H9 (cell line): ENCODE measurements at regions not wholly inside any gene's neighbourhood (a gene's known extent, or its start where the extent isn't known, plus 50 kb on each side); places are given as distances from the start of the nearest gene placed in this dataset.

Experiments used
- DNase-seq: peaks from one replicate; pipeline ENCODE4 v3.0.0-alpha.2; 2017
- H2AFZ ChIP-seq: one replicate; pipeline ENCODE4 v1.6.1; 2013; ENCODE audit warnings: mild to moderate bottlenecking, low read length, control low read depth, moderate library complexity
- H2AK5ac ChIP-seq: 2 replicates; pipeline ENCODE4 v1.6.1; 2013; ENCODE audit warnings: low read length, control low read depth, mixed read lengths; ENCODE audit not compliant: insufficient read length
- H2BK120ac ChIP-seq: one replicate; pipeline ENCODE4 v1.6.1; 2013; ENCODE audit warnings: low read depth, mild to moderate bottlenecking, low read length, control low read depth, inconsistent platforms; ENCODE audit not compliant: poor library complexity, severe bottlenecking
- H2BK12ac ChIP-seq: 2 replicates; pipeline ENCODE4 v1.6.1; 2013; ENCODE audit warnings: low read length, control low read depth, mixed read lengths, low read depth; ENCODE audit not compliant: insufficient read length
- H2BK15ac ChIP-seq: 2 replicates; pipeline ENCODE4 v1.6.1; 2013; ENCODE audit warnings: low read depth, low read length, control low read depth
- H2BK20ac ChIP-seq: one replicate; pipeline ENCODE4 v1.6.1; 2013; ENCODE audit warnings: low read depth, mild to moderate bottlenecking, low read length, control low read depth, inconsistent platforms; ENCODE audit not compliant: poor library complexity, severe bottlenecking
- H2BK5ac ChIP-seq: 2 replicates; pipeline ENCODE4 v1.6.1; 2013; ENCODE audit warnings: low read length, control low read depth, mixed read lengths; ENCODE audit not compliant: insufficient read length
- H3K14ac ChIP-seq: 2 replicates; pipeline ENCODE4 v1.6.1; 2013; ENCODE audit warnings: low read length, control low read depth; ENCODE audit not compliant: insufficient read depth
- H3K18ac ChIP-seq: 2 replicates; pipeline ENCODE4 v1.6.1; 2013; ENCODE audit warnings: low read depth, mild to moderate bottlenecking, mixed read lengths, low read length, control low read depth; ENCODE audit not compliant: insufficient read length
- H3K23ac ChIP-seq: 2 replicates; pipeline ENCODE4 v1.6.1; 2013; ENCODE audit warnings: low read length, control low read depth, mixed read lengths, low read depth; ENCODE audit not compliant: insufficient read length
- H3K23me2 ChIP-seq: 2 replicates; pipeline ENCODE4 v1.6.1; 2013; ENCODE audit warnings: low read depth, mild to moderate bottlenecking, mixed read lengths, low read length, control low read depth; ENCODE audit not compliant: insufficient read length, poor library complexity, severe bottlenecking
- H3K27ac ChIP-seq: 2 replicates; pipeline ENCODE4 v1.5.1; 2013; ENCODE audit warnings: low read length, control low read depth, mixed read lengths, low read depth; ENCODE audit not compliant: insufficient read length
- H3K27me3 ChIP-seq: 2 replicates; pipeline ENCODE4 v1.6.1; 2013; ENCODE audit warnings: low read length, control low read depth, inconsistent platforms; ENCODE audit not compliant: insufficient read depth
- H3K4ac ChIP-seq: 2 replicates; pipeline ENCODE4 v1.6.1; 2013; ENCODE audit warnings: low read depth, mild to moderate bottlenecking, control low read depth, inconsistent platforms, low read length, moderate library complexity
- H3K4me1 ChIP-seq: 2 replicates; pipeline ENCODE4 v1.6.1; 2013; ENCODE audit warnings: low read length, control low read depth, inconsistent platforms; ENCODE audit not compliant: insufficient read depth
- H3K4me2 ChIP-seq: 2 replicates; pipeline ENCODE4 v1.6.1; 2013; ENCODE audit warnings: low read length, control low read depth, mixed read lengths; ENCODE audit not compliant: insufficient read length, insufficient read depth
- H3K56ac ChIP-seq: 2 replicates; pipeline ENCODE4 v1.6.1; 2013; ENCODE audit warnings: low read depth, mild to moderate bottlenecking, mixed read lengths, low read length, control low read depth; ENCODE audit not compliant: insufficient read length
- H3K79me1 ChIP-seq: 2 replicates; pipeline ENCODE4 v1.6.1; 2013; ENCODE audit warnings: low read depth, mild to moderate bottlenecking, moderate library complexity, low read length, control low read depth, inconsistent platforms; ENCODE audit not compliant: insufficient read depth, poor library complexity, severe bottlenecking
- H3K79me2 ChIP-seq: 2 replicates; pipeline ENCODE4 v1.6.1; 2013; ENCODE audit warnings: low read length, control low read depth, inconsistent platforms; ENCODE audit not compliant: insufficient read depth
- H3K9ac ChIP-seq: 2 replicates; pipeline ENCODE4 v1.6.1; 2013; ENCODE audit warnings: low read length, control low read depth, mixed read lengths; ENCODE audit not compliant: insufficient read length; ENCODE audit errors: extremely low read depth
- H3K9me3 ChIP-seq: one replicate; pipeline ENCODE4 v1.6.1; 2013; ENCODE audit warnings: low read depth, low read length, inconsistent platforms; ENCODE audit not compliant: control insufficient read depth
- H3T11ph ChIP-seq: one replicate; pipeline ENCODE4 v1.6.1; 2013; ENCODE audit warnings: mild to moderate bottlenecking, low read length, control low read depth, inconsistent platforms
- H4K20me1 ChIP-seq: one replicate; pipeline ENCODE4 v1.6.1; 2013; ENCODE audit not compliant: control insufficient read depth, insufficient read length, insufficient read depth
- H4K5ac ChIP-seq: 2 replicates; pipeline ENCODE4 v1.6.1; 2013; ENCODE audit warnings: low read depth, mild to moderate bottlenecking, mixed read lengths, low read length, control low read depth; ENCODE audit not compliant: insufficient read length
- H4K8ac ChIP-seq: replicated peaks from 2 replicates; pipeline ENCODE4 v1.6.1; 2013; ENCODE audit warnings: low read length, control low read depth, mixed read lengths, low read depth; ENCODE audit not compliant: insufficient read length
- H4K91ac ChIP-seq: 2 replicates; pipeline ENCODE4 v1.6.1; 2013; ENCODE audit warnings: low read depth, mild to moderate bottlenecking, moderate library complexity, mixed read lengths, low read length, control low read depth; ENCODE audit not compliant: insufficient read length
- H3K27ac Mint-ChIP-seq, 3 experiments: 2 replicates in 2 of 3; 3 replicates in 1 of 3; pipeline ENCODE4 v1.8.0; 2020 to 2021; ENCODE audit warnings: mixed read lengths in 3 of 3, mild to moderate bottlenecking in 1 of 3, moderate library complexity in 1 of 3
- H3K27me3 Mint-ChIP-seq: 2 replicates; pipeline ENCODE4 v1.8.0; 2021; ENCODE audit warnings: low read depth, mild to moderate bottlenecking, moderate library complexity, mixed read lengths
- H3K36me3 Mint-ChIP-seq, 3 experiments: 2 replicates in 2 of 3; 3 replicates in 1 of 3; pipeline ENCODE4 v1.8.0; 2020 to 2021; ENCODE audit warnings: low read depth in 3 of 3, mixed read lengths in 3 of 3; ENCODE audit not compliant: insufficient read depth in 1 of 3
- H3K4me1 Mint-ChIP-seq, 2 experiments: 2 replicates each; pipeline ENCODE4 v1.8.0; 2020; ENCODE audit warnings: mixed read lengths in 2 of 2
- H3K4me3 Mint-ChIP-seq, 2 experiments: 2 replicates in 1 of 2; 3 replicates in 1 of 2; pipeline ENCODE4 v1.8.0; 2020 to 2021; ENCODE audit warnings: mild to moderate bottlenecking in 2 of 2, mixed read lengths in 2 of 2, moderate library complexity in 1 of 2
- H3K9me3 Mint-ChIP-seq, 2 experiments: 2 replicates in 1 of 2; 3 replicates in 1 of 2; pipeline ENCODE4 v1.8.0; 2020; ENCODE audit warnings: mild to moderate bottlenecking in 2 of 2, mixed read lengths in 2 of 2, moderate library complexity in 1 of 2
- WGBS: extraction: QIAGEN DNeasy Blood & Tissue Kit; methylation state at CpG from one replicate; pipeline ENCODE4 v1.1.7; 2013; ENCODE audit warnings: missing lambda C conversion rate, low lambda C conversion rate, mixed read lengths; ENCODE audit not compliant: insufficient read length; ENCODE audit errors: extremely low coverage; 5-methylcytosine and 5-hydroxymethylcytosine counted together
- TF ChIP-seq, protein P1 (sequence below): fragments of 200-600 bp; sonication (generic); conservative IDR thresholded peaks from 3 replicates; pipeline ENCODE4 v1.8.0; 2021; ENCODE audit warnings: antibody characterized with exemption, mild to moderate bottlenecking

GRCh38 chr7:106484562-106484961 lies 176.4 kb downstream of the CCDC71L start:
- H3K27ac ChIP-seq, result no peak overlapping the region
- 0 out of 2 replicates have a peak, but pooled peaks cover 4% of the 10 kb centered on the region for H3K4me1 ChIP-seq
- H3K9me3 ChIP-seq, result no peaks in the 10 kb centered on the region
- H2AK5ac ChIP-seq, result no peak overlapping the region
- H3K4me3 Mint-ChIP-seq, result no peak overlapping the region
- H2AFZ ChIP-seq, result no peak overlapping the region
- H2BK12ac ChIP-seq, result no peak overlapping the region
- H3K9ac ChIP-seq, result no peak overlapping the region
- no peak overlapping the region for H3K4me2 ChIP-seq
- no peak overlapping the region for H2BK120ac ChIP-seq
- no peak for DNase-seq
- H4K91ac ChIP-seq, result no peak overlapping the region
- H3K27me3 Mint-ChIP-seq, result peaks cover 2% of the 10 kb centered on the region; the same call in 1 of the 2 replicates
- H3K56ac ChIP-seq, result no peak overlapping the region
- TF ChIP-seq, protein P1, sequence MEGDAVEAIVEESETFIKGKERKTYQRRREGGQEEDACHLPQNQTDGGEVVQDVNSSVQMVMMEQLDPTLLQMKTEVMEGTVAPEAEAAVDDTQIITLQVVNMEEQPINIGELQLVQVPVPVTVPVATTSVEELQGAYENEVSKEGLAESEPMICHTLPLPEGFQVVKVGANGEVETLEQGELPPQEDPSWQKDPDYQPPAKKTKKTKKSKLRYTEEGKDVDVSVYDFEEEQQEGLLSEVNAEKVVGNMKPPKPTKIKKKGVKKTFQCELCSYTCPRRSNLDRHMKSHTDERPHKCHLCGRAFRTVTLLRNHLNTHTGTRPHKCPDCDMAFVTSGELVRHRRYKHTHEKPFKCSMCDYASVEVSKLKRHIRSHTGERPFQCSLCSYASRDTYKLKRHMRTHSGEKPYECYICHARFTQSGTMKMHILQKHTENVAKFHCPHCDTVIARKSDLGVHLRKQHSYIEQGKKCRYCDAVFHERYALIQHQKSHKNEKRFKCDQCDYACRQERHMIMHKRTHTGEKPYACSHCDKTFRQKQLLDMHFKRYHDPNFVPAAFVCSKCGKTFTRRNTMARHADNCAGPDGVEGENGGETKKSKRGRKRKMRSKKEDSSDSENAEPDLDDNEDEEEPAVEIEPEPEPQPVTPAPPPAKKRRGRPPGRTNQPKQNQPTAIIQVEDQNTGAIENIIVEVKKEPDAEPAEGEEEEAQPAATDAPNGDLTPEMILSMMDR, result no peak
- H3K18ac ChIP-seq, result no peak overlapping the region
- H3K4me1 Mint-ChIP-seq, result 0 out of 4 replicates have a peak, but pooled peaks cover 2 to 9% of the 10 kb centered on the region in 2 experiments
- no peak overlapping the region for H3T11ph ChIP-seq
- no peaks in the 10 kb centered on the region for H3K79me2 ChIP-seq
- H3K9me3 Mint-ChIP-seq, result peaks cover 0 to 8% of the 10 kb centered on the region in 2 experiments; a peak in 2 of 5 replicates
- H2BK15ac ChIP-seq, result no peak overlapping the region
- H3K4ac ChIP-seq, result no peak overlapping the region
- no peak overlapping the region for H3K14ac ChIP-seq
- no CpG with 5 or more reads among the region's 1 CpG for WGBS
- no peaks in the 10 kb centered on the region for H3K27me3 ChIP-seq
- no peaks in the 10 kb centered on the region for H4K20me1 ChIP-seq
- H3K23ac ChIP-seq, result no peak overlapping the region
- H3K79me1 ChIP-seq, result no peaks in the 10 kb centered on the region
- no peak overlapping the region for H3K27ac Mint-ChIP-seq
- H2BK20ac ChIP-seq, result no peak overlapping the region
- H2BK5ac ChIP-seq, result no peak overlapping the region
- H4K5ac ChIP-seq, result no peak overlapping the region
- no peaks in the 10 kb centered on the region for H3K23me2 ChIP-seq
- no peaks in the 10 kb centered on the region for H3K36me3 Mint-ChIP-seq
- no peak overlapping the region for H4K8ac ChIP-seq
